Right cardiac atrium (tissue), 5 donors: ENCODE measurements at regions not wholly inside any gene's neighbourhood (a gene's known extent, or its start where the extent isn't known, plus 50 kb on each side); places are given as distances from the start of the nearest gene placed in this dataset.
"Not testable (repeated sequence)": the region's sequence is repeated elsewhere in the genome, so short reads cannot be mapped to it uniquely, and the experiment has no call there.

ENCODE experiments used
- ATAC-seq, 2 donors: fragments of 200-7000 bp; cut with Tn5 transposase; one replicate each; pipeline versions ENCODE4 v1.8.0 to v1.9.1; 2020; ENCODE audit warnings: moderate library complexity in 2 of 2, mild to moderate bottlenecking in 1 of 2
- DNase-seq, 3 donors: peaks; one replicate each; pipeline ENCODE4 v3.0.0-alpha.2; 2020
- H3K27ac ChIP-seq: one replicate; pipeline ENCODE4 v1.5.1; 2013; ENCODE audit warnings: mild to moderate bottlenecking, low read length, control low read depth, moderate library complexity
- H3K27me3 ChIP-seq: one replicate; pipeline ENCODE4 v1.6.1; 2013; ENCODE audit not compliant: control insufficient read depth, insufficient read depth
- H3K4me1 ChIP-seq: one replicate; pipeline ENCODE4 v1.6.1; 2013; ENCODE audit warnings: low read length; ENCODE audit not compliant: control insufficient read depth, insufficient read depth
- H3K4me3 ChIP-seq: one replicate; pipeline ENCODE4 v1.5.1; 2013; ENCODE audit warnings: low read length, control low read depth
- H3K9me3 ChIP-seq: one replicate; pipeline ENCODE4 v1.6.1; 2013; ENCODE audit warnings: low read length; ENCODE audit not compliant: control insufficient read depth
- WGBS: extraction: QIAGEN DNeasy Blood & Tissue Kit; methylation state at CpG from one replicate; pipeline ENCODE4 v1.1.7; 2013; 5-methylcytosine and 5-hydroxymethylcytosine counted together
- intact Hi-C, 4 donors: fragments of 100-400 bp; cut with DNase I; formaldehyde crosslinking; loops; one replicate each; pipeline versions ENCODE4 v1.11.0 to v1.14.0; 2022 to 2023
- donor health status: healthy with polysubstance abuse.
- donor health status: DM: no; HTN: yes; CAD: no.
- donor health status: DM: no; HTN: no; CAD: no.
- donor health status: DM: no; HTN: yes; CAD: no; lungs with severe emphysema.
- donor health status: DM: yes; HTN: yes; CAD: no.

DNA sequence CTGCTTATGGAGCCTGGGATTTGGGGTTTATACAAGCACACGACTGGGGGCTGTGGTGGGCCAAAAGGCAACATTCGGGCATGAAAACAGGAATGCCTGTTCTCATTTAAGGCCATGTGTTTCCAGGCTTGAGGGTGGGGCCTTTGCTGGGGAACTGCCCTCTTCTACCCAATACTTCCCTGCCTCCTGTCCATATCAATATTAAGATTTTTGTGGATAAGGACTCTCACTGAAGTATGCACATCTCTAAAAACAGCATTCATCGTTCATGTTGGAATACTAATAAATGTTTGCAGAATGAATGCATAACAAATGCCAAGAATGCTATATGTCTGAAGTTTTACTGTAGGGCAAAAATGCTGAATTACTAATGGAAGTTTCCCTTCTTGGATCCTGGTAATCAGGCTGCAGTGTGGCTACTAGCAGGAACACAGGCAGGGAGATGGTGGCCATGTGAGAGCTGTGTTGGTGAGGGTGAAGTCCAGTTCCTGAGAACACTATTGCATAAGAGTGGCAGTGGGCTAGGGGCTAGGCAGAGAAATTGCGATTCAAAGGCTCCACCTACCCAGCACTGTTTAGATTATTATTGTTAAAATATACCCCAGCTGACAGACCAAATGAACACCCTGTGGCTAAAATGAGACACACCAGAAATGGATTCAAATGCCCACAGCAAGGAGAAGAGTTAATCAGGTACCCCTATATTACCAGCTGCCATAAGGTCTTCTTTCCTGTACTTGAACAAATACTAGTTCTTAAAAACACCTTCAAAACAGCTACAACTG, 644.3 kb downstream of the EPM2A start:
- ATAC-seq (no peak), DNase-seq (no peak)
- 79% methylated on average over 4 of the region's 4 CpGs for WGBS
- H3K27me3 ChIP-seq: no peaks in the 10 kb centered on the region
- H3K9me3 ChIP-seq: no peaks in the 10 kb centered on the region
- intact Hi-C loops: no loop called here
- no peak overlapping the region for H3K4me3 ChIP-seq
- H3K27ac ChIP-seq: no peak overlapping the region
- peaks cover 1% of the 10 kb centered on the region for H3K4me1 ChIP-seq

DNA sequence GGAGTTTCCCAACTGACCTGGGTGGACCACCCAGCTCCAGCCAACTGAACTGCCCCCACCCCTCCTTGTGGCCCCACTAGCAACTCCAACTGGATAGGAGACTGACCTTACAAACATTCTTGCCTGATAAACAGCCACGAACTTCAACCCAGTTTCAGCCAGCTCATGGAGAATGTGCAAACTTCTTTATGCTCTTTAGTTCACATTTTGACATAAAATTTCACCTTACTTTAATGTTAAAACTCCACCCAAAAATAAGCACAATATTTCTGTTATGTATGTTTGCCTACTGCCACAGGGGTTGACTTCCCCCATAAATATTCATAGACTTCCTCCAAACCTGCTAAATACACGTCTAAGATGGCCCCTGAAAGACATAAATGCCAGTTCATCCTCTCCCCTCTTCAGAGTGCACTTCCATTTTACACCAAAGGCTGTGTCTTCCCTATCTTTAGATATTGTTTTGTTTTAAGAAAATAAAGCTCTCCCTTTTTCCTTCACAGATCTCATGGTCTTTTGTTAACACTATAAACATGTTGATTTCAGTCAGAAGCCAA, 643.7 kb downstream of the EPM2A start:
- Histone ChIP-seq H3K27me3 (no peaks in the 10 kb centered on the region), H3K4me1 (no peaks in the 10 kb centered on the region), H3K27ac (no peak overlapping the region), H3K9me3 (no peaks in the 10 kb centered on the region), H3K4me3 (no peak overlapping the region)
- ATAC-seq (no peak), DNase-seq (no peak)
- intact Hi-C loops: no loop called here
- WGBS: 71% methylated on average over 2 of the region's 2 CpGs

DNA sequence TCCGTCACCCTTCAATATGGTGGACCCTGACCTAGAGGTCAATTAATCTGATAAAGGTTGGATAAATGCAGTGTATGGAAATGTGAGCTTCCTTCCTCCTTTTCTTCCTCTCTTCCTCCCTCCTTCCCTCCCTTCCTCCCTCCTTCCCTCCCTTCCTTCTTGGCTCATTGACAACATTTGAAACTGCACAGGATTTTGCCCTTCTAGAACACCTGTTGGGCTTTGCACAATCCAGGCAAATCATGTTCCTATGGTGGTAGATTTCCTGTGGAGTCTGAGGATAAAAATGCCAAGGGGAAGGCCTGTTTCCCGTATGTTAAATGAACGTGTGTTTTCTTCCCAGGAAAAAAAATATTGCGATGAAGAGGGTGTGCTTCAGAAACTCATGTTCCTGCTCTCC, 642.8 kb downstream of the EPM2A start:
- no peak for ATAC-seq
- 75% methylated on average over 4 of the region's 4 CpGs for WGBS
- H3K27ac ChIP-seq: no peak overlapping the region

DNA sequence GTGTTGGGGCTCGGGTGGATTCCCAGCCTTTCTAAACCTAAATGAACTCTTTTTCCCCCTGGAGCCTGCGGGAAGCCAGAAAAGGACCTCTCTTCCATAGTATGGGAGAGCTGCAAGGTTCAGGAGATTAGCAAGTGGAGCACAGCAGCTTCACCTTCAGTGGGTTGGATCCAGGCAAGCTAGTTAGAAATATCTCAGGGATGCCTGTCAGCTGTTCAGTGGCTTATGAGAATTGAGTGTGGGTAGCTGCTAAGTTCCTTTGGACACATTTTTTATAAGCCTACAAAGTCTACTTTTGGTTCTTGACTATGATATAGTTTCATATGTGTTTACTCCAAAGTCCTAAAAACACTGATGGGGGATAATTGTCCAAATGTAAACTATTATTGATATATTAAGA, 642.1 kb downstream of the EPM2A start:
- no peaks in the 10 kb centered on the region for H3K9me3 ChIP-seq
- no peaks in the 10 kb centered on the region for H3K4me1 ChIP-seq
- intact Hi-C loops: no loop called here
- DNase-seq (no peak), ATAC-seq (no peak)
- no peak overlapping the region for H3K27ac ChIP-seq
- H3K27me3 ChIP-seq: no peaks in the 10 kb centered on the region
- no peak overlapping the region for H3K4me3 ChIP-seq
- WGBS: 89% methylated on average over 2 of the region's 2 CpGs

More for the DNA sequence above, 642.8 kb downstream of the EPM2A start:
- H3K27me3 ChIP-seq: no peaks in the 10 kb centered on the region
- H3K4me3 ChIP-seq: no peak overlapping the region
- intact Hi-C loops: no loop called here
- DNase-seq: no peak
- H3K9me3 ChIP-seq: no peaks in the 10 kb centered on the region
- no peaks in the 10 kb centered on the region for H3K4me1 ChIP-seq

DNA sequence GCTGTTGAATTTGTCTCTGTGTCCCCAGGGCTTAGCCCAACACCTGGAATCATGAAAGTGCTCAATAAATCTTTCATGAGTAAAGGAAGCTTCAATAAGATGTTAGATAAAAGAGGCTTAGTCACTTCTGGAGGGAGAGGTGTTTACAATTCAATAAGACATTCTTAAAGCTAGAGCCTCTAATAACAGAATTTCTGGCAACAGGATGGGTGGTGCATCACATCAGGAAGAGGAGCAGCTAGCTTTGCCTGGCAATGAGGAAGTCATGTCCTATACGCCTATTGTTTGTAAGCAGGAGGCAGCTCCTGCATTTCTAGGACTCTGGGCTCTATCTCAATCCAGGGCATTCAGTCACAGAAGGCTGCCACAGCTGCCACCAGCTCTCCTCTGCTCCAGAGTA, 638.5 kb downstream of the EPM2A start:
- intact Hi-C loops: no loop called here
- no peak for DNase-seq
- WGBS: 73% methylated on average over 1 of the region's 1 CpG

DNA sequence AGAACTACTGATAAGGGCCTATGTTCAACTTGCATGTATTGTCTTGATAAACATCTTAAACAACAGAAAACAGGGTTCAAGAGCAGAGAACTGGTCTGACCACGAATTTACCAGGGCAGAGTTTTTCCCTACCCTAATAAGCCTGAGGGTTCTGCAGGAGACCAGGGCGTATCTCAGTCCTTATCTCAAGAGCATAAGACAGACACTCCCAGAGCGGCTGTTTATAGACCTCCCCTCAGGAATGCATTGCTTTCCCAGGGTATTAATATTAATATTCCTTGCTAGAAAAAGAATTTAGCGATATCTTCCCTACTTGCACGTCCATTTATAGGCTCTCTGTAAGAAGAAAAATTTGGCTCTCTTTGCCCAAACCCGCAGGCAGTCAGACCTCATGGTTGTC, 637.2 kb downstream of the EPM2A start:
- 75% methylated on average over 6 of the region's 6 CpGs for WGBS
- H3K4me1 ChIP-seq, H3K27me3 ChIP-seq, DNase-seq, intact Hi-C loops, H3K9me3 ChIP-seq, H3K27ac ChIP-seq, H3K4me3 ChIP-seq, ATAC-seq: not testable (repeated sequence)

More for the DNA sequence above, 638.5 kb downstream of the EPM2A start:
- no peak overlapping the region for H3K27ac ChIP-seq
- H3K27me3 ChIP-seq: no peaks in the 10 kb centered on the region
- no peak overlapping the region for H3K4me3 ChIP-seq
- H3K4me1 ChIP-seq: no peaks in the 10 kb centered on the region
- no peaks in the 10 kb centered on the region for H3K9me3 ChIP-seq
- ATAC-seq: peak in 1 of 2 donors; percentile 14

DNA sequence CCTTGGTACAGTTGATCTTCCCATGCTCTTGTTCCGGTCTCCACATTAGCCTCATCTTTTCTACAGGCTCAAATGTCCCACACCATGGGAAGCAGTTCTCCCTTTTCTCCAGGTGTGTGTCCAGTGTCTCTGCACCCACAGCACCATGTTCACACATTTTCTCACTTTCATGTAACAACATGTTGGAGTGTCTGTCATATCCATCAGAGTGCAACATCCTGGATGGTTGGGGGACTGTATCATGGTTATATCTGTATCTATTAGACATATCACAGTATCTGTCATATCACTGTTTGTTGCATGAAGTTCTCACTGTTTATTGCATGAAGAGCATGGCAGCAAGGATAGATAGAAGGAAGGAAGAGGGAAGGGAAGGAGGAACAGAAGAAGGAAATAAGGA, 635.6 kb downstream of the EPM2A start:
- ATAC-seq (no peak), DNase-seq (no peak)
- intact Hi-C loops: no loop called here
- Histone ChIP-seq H3K4me3 (no peak overlapping the region), H3K9me3 (no peaks in the 10 kb centered on the region), H3K27me3 (no peaks in the 10 kb centered on the region), H3K4me1 (no peaks in the 10 kb centered on the region), H3K27ac (no peak overlapping the region)
- WGBS: 98% methylated on average over 1 of the region's 1 CpG

DNA sequence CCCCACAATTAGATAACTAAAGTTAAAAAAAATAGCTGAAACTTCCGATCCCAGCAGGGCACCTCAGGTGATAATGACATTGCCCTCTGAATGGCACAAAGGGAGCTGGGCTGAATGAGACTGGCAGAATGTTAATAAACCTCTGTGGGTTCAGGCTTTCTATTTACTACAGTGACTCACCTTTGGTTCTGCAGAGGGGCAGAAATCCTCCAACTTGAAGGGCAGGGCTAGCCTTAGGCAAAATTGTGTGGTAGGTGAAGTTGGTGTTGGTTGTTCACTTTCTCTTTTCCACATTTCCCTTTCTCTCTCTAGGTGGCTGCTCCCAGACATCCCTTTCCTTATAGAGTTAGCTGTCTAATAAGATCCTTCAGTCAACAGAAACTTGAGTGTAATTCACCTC, 625.2 kb downstream of the EPM2A start:
- Histone ChIP-seq H3K27ac (no peak overlapping the region), H3K9me3 (no peaks in the 10 kb centered on the region), H3K4me3 (no peak overlapping the region), H3K27me3 (no peaks in the 10 kb centered on the region), H3K4me1 (no peaks in the 10 kb centered on the region)
- intact Hi-C loops: no loop called here
- DNase-seq: no peak
- 70% methylated on average over 1 of the region's 1 CpG for WGBS
- no peak for ATAC-seq

DNA sequence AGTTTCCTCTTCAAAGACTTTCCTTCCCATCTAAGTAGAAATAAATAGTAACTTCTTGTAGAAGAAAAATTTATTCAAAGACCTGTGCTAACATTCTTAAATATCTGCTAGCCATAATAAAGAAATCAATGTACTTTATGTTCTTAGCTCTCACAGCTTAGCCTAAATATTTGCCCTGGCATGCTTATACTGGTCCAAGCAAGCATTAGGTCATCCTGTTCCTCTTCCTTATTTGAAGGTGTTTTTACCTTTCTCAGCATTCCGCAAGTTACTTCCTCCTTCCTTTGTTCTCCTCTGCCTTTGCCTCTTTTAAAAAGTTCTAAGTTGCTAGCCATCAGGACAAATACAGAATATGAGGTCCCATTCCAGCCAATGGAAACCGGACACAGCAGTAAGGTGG, 623.9 kb downstream of the EPM2A start:
- intact Hi-C loops, H3K27ac ChIP-seq, ATAC-seq, H3K27me3 ChIP-seq, H3K4me1 ChIP-seq, DNase-seq, H3K4me3 ChIP-seq, H3K9me3 ChIP-seq: not testable (repeated sequence)
- 93% methylated on average over 2 of the region's 2 CpGs for WGBS

DNA sequence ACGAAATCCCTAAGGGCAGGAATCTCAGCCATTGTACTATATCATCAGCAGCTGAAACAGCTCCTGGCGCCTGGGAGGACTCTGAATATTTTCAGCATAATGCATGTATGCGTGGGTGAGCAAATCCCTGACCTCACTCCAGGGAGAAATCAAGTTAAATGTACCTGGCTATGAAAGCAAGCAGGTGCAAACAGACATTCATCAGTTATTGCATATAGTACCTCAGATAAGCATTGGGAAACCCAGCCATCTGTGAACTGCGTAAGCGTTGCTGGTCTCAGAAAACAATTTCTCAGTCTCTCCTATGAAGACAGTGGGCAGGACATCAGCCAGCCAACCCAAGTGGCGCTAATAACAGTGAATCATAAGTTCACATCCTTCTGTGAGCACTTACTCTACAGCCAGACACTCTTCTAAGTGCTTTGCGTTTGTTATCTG, 622.6 kb downstream of the EPM2A start:
- no peak overlapping the region for H3K4me3 ChIP-seq
- no peak for ATAC-seq
- no peak for DNase-seq
- intact Hi-C loops: no loop called here
- WGBS: 83% methylated on average over 7 of the region's 7 CpGs
- H3K27ac ChIP-seq: no peak overlapping the region
- H3K27me3 ChIP-seq: no peaks in the 10 kb centered on the region
- no peaks in the 10 kb centered on the region for H3K4me1 ChIP-seq
- H3K9me3 ChIP-seq: no peaks in the 10 kb centered on the region

DNA sequence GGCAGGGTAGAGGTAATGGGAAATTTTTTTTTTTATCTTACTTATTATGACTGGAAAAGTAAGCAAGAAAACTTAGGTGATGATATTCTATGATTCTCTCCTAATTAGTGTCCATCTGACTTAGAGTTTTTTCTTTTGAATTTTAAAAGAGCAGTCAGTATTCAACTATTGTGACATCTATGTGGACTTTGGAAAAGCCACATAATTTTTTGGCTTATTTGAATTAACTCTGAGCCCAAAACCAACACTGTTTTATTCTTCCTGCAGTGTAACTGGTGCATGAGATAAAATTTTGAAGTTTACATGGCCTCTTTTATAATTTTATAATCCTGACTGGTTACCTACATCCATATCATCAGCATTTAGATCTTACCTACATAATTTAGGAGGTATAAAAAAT, 619.7 kb downstream of the EPM2A start:
- no peak for ATAC-seq
- Histone ChIP-seq H3K27ac (no peak overlapping the region), H3K27me3 (no peaks in the 10 kb centered on the region), H3K9me3 (no peaks in the 10 kb centered on the region), H3K4me1 (no peaks in the 10 kb centered on the region), H3K4me3 (no peak overlapping the region)
- no peak for DNase-seq
- intact Hi-C loops: no loop called here
